ENCODE measurements at regions not wholly inside any gene's neighbourhood (a gene's known extent, or its start where the extent isn't known, plus 50 kb on each side); places are given as distances from the start of the nearest gene placed in this dataset.

DNA sequence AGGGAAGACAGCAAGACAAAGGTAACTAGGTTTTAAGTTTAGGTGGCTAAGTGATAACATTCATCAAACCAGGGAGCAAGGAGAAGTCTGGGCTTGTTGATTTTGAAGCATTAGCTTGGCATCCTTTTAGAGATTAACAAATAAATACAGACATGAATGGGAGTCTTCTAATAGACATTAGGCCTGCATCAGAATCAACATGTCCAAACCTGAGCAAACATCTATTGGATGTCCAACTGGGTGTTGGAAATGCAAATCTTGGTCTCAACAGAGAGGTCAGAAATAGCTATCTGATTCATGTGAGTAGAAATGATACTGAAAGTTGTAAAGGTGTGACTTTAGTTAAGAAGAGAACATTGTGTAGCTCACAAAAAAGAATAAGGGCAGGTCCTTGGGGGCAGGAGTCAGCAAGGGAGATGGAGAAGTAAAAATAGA lies 85.5 kb upstream of the RND3 start:
- TF ChIP-seq, protein P1, sequence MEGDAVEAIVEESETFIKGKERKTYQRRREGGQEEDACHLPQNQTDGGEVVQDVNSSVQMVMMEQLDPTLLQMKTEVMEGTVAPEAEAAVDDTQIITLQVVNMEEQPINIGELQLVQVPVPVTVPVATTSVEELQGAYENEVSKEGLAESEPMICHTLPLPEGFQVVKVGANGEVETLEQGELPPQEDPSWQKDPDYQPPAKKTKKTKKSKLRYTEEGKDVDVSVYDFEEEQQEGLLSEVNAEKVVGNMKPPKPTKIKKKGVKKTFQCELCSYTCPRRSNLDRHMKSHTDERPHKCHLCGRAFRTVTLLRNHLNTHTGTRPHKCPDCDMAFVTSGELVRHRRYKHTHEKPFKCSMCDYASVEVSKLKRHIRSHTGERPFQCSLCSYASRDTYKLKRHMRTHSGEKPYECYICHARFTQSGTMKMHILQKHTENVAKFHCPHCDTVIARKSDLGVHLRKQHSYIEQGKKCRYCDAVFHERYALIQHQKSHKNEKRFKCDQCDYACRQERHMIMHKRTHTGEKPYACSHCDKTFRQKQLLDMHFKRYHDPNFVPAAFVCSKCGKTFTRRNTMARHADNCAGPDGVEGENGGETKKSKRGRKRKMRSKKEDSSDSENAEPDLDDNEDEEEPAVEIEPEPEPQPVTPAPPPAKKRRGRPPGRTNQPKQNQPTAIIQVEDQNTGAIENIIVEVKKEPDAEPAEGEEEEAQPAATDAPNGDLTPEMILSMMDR (conservative IDR thresholded peaks at IDR 0.05; ENCODE audit: low read depth in 2 of 2) = no peak
- no peak for TF ChIP-seq JUNB (IDR thresholded peaks at IDR 0.05; ENCODE audit: unreplicated experiment)
- no peak for TF ChIP-seq CREB1 (CRISPR knock-in tag; IDR thresholded peaks at IDR 0.05; ENCODE audit: low read depth)
- no peak for TF ChIP-seq POLR2AphosphoS5 (IDR thresholded peaks at IDR 0.05; ENCODE audit: low read depth)
- no peak for TF ChIP-seq EZH2phosphoT487 (IDR thresholded peaks at IDR 0.05; ENCODE audit: unreplicated experiment)
- TF ChIP-seq EZH2 (IDR thresholded peaks at IDR 0.05; ENCODE audit: low read depth, unreplicated experiment) = no peak
- TF ChIP-seq, protein P2, sequence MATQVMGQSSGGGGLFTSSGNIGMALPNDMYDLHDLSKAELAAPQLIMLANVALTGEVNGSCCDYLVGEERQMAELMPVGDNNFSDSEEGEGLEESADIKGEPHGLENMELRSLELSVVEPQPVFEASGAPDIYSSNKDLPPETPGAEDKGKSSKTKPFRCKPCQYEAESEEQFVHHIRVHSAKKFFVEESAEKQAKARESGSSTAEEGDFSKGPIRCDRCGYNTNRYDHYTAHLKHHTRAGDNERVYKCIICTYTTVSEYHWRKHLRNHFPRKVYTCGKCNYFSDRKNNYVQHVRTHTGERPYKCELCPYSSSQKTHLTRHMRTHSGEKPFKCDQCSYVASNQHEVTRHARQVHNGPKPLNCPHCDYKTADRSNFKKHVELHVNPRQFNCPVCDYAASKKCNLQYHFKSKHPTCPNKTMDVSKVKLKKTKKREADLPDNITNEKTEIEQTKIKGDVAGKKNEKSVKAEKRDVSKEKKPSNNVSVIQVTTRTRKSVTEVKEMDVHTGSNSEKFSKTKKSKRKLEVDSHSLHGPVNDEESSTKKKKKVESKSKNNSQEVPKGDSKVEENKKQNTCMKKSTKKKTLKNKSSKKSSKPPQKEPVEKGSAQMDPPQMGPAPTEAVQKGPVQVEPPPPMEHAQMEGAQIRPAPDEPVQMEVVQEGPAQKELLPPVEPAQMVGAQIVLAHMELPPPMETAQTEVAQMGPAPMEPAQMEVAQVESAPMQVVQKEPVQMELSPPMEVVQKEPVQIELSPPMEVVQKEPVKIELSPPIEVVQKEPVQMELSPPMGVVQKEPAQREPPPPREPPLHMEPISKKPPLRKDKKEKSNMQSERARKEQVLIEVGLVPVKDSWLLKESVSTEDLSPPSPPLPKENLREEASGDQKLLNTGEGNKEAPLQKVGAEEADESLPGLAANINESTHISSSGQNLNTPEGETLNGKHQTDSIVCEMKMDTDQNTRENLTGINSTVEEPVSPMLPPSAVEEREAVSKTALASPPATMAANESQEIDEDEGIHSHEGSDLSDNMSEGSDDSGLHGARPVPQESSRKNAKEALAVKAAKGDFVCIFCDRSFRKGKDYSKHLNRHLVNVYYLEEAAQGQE (IDR thresholded peaks at IDR 0.05; ENCODE audit: unreplicated experiment) = no peak
- no peak for TF ChIP-seq ZNF114 (CRISPR knock-in tag; IDR thresholded peaks at IDR 0.05)
- TF ChIP-seq NANOG (IDR thresholded peaks at IDR 0.05; ENCODE audit: borderline replicate concordance) = no peak
- no peak for TF ChIP-seq STAT1 (IDR thresholded peaks at IDR 0.05; ENCODE audit: unreplicated experiment)

Data from GM23338 (cell line).